GM06990 (cell line): ENCODE measurements at regions not wholly inside any gene's neighbourhood (a gene's known extent, or its start where the extent isn't known, plus 50 kb on each side); places are given as distances from the start of the nearest gene placed in this dataset.

ENCODE experiments used
- DNase-seq: peaks from one replicate; pipeline ENCODE4 v3.0.0-alpha.2; 2011; ENCODE audit not compliant: insufficient read length; ENCODE audit errors: extremely low read depth
- H3K27me3 ChIP-seq: replicated peaks from 2 replicates; pipeline ENCODE4 v1.6.0; 2011; ENCODE audit warnings: low read length; ENCODE audit not compliant: control insufficient read depth, insufficient read depth
- H3K36me3 ChIP-seq: 2 replicates; pipeline ENCODE4 v1.5.1; 2011; ENCODE audit warnings: low read length; ENCODE audit not compliant: control insufficient read depth, insufficient read depth
- H3K4me3 ChIP-seq: replicated peaks from 2 replicates; pipeline ENCODE4 v1.5.1; 2011; ENCODE audit warnings: low read depth, mild to moderate bottlenecking, control low read depth, low read length
- CTCF ChIP-seq: IDR thresholded peaks from 2 replicates; pipeline ENCODE4 v1.5.1; 2011; ENCODE audit warnings: low read length, control low read depth, mild to moderate bottlenecking, inconsistent platforms; ENCODE audit not compliant: insufficient read depth, poor library complexity, severe bottlenecking

- Histone ChIP-seq H3K27me3 (no peaks in the 10 kb centered on the region), H3K36me3 (no peaks in the 10 kb centered on the region), H3K4me3 (no peak overlapping the region)
- peak; percentile 14 for DNase-seq
- TF ChIP-seq CTCF: no peak
These were observed 691.3 kb downstream of the TSN start for GRCh38 chr2:122446761-122447160.

DNA sequence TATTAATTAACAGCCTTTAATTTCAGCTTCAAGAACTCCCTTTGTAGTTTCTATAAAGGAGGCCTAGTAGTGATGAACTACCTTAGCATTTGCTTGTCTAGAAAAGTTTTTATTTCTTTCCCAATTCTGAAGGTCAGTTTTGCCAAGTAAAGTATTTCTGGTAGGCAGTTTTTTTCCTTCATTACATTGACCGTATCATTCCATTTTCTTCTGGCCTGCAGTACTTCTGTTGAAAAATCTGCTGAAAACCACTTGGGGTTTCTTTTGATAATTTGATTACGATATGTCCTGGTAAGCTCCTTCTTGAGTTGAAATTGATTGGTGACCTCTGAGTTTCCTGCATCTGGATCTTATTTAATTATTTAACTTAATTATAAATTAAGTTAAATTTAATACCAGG is 691.8 kb downstream of the TSN start:
- Histone ChIP-seq H3K4me3 (no peak overlapping the region), H3K36me3 (no peaks in the 10 kb centered on the region), H3K27me3 (no peaks in the 10 kb centered on the region)
- no peak for TF ChIP-seq CTCF
- no peak for DNase-seq

- DNase-seq: no peak
- peak; percentile 65 for TF ChIP-seq CTCF
- Histone ChIP-seq H3K36me3 (no peaks in the 10 kb centered on the region), H3K27me3 (no peaks in the 10 kb centered on the region), H3K4me3 (no peak overlapping the region)
These were observed 695.6 kb downstream of the TSN start for GRCh38 chr2:122451040-122451439.

DNA sequence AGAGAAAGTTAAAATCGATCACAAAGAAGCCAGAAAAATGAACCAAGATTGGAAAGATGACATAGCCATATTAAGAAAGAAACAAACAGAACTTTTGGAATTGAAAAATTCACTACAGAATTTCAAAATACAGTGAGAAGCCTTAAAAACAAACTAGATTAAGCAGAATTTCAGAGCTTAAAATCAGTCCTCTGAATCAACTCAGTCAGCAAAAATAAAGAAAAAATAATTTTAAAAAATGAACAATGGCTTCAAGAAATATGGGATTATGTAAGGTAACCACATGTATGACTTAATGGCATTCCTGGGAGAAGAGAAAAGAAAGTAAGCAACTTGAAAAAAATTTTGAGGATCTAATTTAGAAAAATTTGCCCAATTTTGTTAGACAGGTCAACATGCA is 696.2 kb downstream of the TSN start:
- Histone ChIP-seq H3K36me3 (no peaks in the 10 kb centered on the region), H3K4me3 (no peak overlapping the region), H3K27me3 (no peaks in the 10 kb centered on the region)
- no peak for TF ChIP-seq CTCF
- DNase-seq: no peak

DNA sequence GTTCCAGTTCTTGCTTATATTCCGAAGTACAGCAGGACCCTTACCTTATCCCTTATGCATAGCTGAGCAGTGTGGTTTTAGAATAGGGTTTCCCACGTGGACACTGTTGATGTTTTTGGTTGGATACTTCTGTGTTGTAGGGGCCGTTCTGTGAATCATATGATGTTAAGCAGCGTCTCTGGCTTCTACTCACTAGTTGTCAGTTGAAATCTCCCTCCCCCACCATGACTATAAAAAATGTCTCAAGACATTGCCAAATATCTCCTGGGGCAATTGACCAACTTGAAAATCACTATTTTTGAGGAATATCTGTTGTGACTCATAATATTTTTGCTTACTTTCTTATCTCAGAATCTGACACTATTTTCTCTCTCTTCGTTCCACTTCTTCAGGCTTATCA is 713.7 kb downstream of the TSN start:
- Histone ChIP-seq H3K4me3 (no peak overlapping the region), H3K36me3 (no peaks in the 10 kb centered on the region), H3K27me3 (no peaks in the 10 kb centered on the region)
- DNase-seq: no peak
- TF ChIP-seq CTCF: no peak

- Histone ChIP-seq H3K27me3 (no peaks in the 10 kb centered on the region), H3K36me3 (no peaks in the 10 kb centered on the region), H3K4me3 (no peak overlapping the region)
- TF ChIP-seq CTCF: no peak
- DNase-seq: no peak
These were observed 716.3 kb downstream of the TSN start for GRCh38 chr2:122471753-122472152.
